WTC11 (cell line): ENCODE measurements at regions not wholly inside any gene's neighbourhood (a gene's known extent, or its start where the extent isn't known, plus 50 kb on each side); places are given as distances from the start of the nearest gene placed in this dataset.

Source experiments
- ATAC-seq: fragments of 200-7000 bp; cut with Tn5 transposase; 2 replicates; pipeline ENCODE4 v1.10.0; 2021; ENCODE audit warnings: mild to moderate bottlenecking, moderate library complexity
- CTCF ChIA-PET: fragments of 300-600 bp; sonication (Branson Sonifier 250); formaldehyde crosslinking; loops from one replicate; lab custom pipeline; 2021; ENCODE audit warnings: antibody characterized with exemption; lab: Charles Lee
- POLR2A ChIA-PET: fragments of 350-600 bp; sonication (Branson Sonifier 250); formaldehyde crosslinking; loops from one replicate; lab custom pipeline; 2021; ENCODE audit warnings: antibody characterized with exemption; lab: Charles Lee
- DNase-seq: peaks from one replicate; pipeline ENCODE4 v3.0.0; 2021; ENCODE audit warnings: low spot score
- H3K27ac Mint-ChIP-seq: 2 replicates; pipeline ENCODE4 v1.8.0; 2021; ENCODE audit warnings: mixed read lengths
- H3K27me3 Mint-ChIP-seq: 2 replicates; pipeline ENCODE4 v1.8.0; 2021; ENCODE audit warnings: low read depth, mild to moderate bottlenecking, moderate library complexity, mixed read lengths
- H3K36me3 Mint-ChIP-seq: 2 replicates; pipeline ENCODE4 v1.8.0; 2021; ENCODE audit warnings: mixed read lengths
- H3K4me1 Mint-ChIP-seq: 2 replicates; pipeline ENCODE4 v1.8.0; 2022; ENCODE audit warnings: mixed read lengths
- H3K4me3 Mint-ChIP-seq: 2 replicates; pipeline ENCODE4 v1.8.0; 2021; ENCODE audit warnings: mild to moderate bottlenecking, moderate library complexity, mixed read lengths
- H3K9me3 Mint-ChIP-seq: 2 replicates; pipeline ENCODE4 v1.8.0; 2021; ENCODE audit warnings: mixed read lengths
- AR ChIP-seq: fragments of 250-450 bp; sonication (Bioruptor Pico); IDR thresholded peaks from 2 replicates; pipeline ENCODE4 v1.9.0; 2021; ENCODE audit warnings: mild to moderate bottlenecking
- ARID4B ChIP-seq: sonication (generic); formaldehyde crosslinking; IDR thresholded peaks from 2 replicates; pipeline ENCODE4 v1.8.0; 2023; ENCODE audit warnings: missing genetic modification reagents, mild to moderate bottlenecking, borderline replicate concordance
- ATF1 ChIP-seq: sonication (generic); formaldehyde crosslinking; IDR thresholded peaks from 2 replicates; pipeline ENCODE4 v1.8.1; 2023; ENCODE audit warnings: mild to moderate bottlenecking, moderate library complexity, missing genetic modification reagents
- ESRRA ChIP-seq: sonication (generic); formaldehyde crosslinking; IDR thresholded peaks from 2 replicates; pipeline ENCODE4 v1.8.1; 2022; ENCODE audit warnings: mild to moderate bottlenecking, missing genetic modification reagents, borderline replicate concordance
- ETV6 ChIP-seq: sonication (generic); formaldehyde crosslinking; IDR thresholded peaks from 2 replicates; pipeline ENCODE4 v1.8.1; 2022; ENCODE audit warnings: mild to moderate bottlenecking, missing genetic modification reagents
- FOXJ3 ChIP-seq: sonication (generic); formaldehyde crosslinking; IDR thresholded peaks from 2 replicates; pipeline ENCODE4 v1.9.0; 2021; ENCODE audit warnings: missing genetic modification reagents, mild to moderate bottlenecking, borderline replicate concordance
- FOXP1 ChIP-seq: sonication (generic); formaldehyde crosslinking; IDR thresholded peaks from 2 replicates; pipeline ENCODE4 v1.8.0; 2022; ENCODE audit warnings: missing genetic modification reagents, mild to moderate bottlenecking, moderate library complexity, borderline replicate concordance
- HMGXB4 ChIP-seq: sonication (generic); formaldehyde crosslinking; IDR thresholded peaks from 2 replicates; pipeline ENCODE4 v1.8.1; 2023; ENCODE audit warnings: mild to moderate bottlenecking, moderate library complexity, missing genetic modification reagents
- IRF1 ChIP-seq: sonication (generic); formaldehyde crosslinking; IDR thresholded peaks from 2 replicates; pipeline ENCODE4 v1.8.0; 2023; ENCODE audit warnings: missing genetic modification reagents
- IRF2 ChIP-seq: sonication (generic); formaldehyde crosslinking; IDR thresholded peaks from 2 replicates; pipeline ENCODE4 v1.8.0; 2022; ENCODE audit warnings: low read depth, missing genetic modification reagents, borderline replicate concordance
- MAX ChIP-seq: sonication (generic); formaldehyde crosslinking; IDR thresholded peaks from 2 replicates; pipeline ENCODE4 v1.8.0; 2022; ENCODE audit warnings: mild to moderate bottlenecking, missing genetic modification reagents
- NFATC4 ChIP-seq: fragments of 250-450 bp; sonication (Bioruptor Pico); IDR thresholded peaks from 2 replicates; pipeline ENCODE4 v1.9.0; 2021; ENCODE audit warnings: mild to moderate bottlenecking
- OVOL2 ChIP-seq: fragments of 250-450 bp; sonication (Bioruptor Pico); IDR thresholded peaks from 2 replicates; pipeline ENCODE4 v1.9.0; 2021; ENCODE audit warnings: mild to moderate bottlenecking, borderline replicate concordance
- SMAD4 ChIP-seq: sonication (generic); formaldehyde crosslinking; IDR thresholded peaks from 2 replicates; pipeline ENCODE4 v1.8.0; 2022; ENCODE audit warnings: mild to moderate bottlenecking, missing genetic modification reagents
- SP1 ChIP-seq: sonication (generic); formaldehyde crosslinking; conservative IDR thresholded peaks from 2 replicates; pipeline ENCODE4 v1.8.1; 2022; ENCODE audit warnings: missing genetic modification reagents
- ZNF317 ChIP-seq: sonication (generic); formaldehyde crosslinking; IDR thresholded peaks from 2 replicates; pipeline ENCODE4 v1.8.1; 2023; ENCODE audit warnings: low read depth, mild to moderate bottlenecking, moderate library complexity, missing genetic modification reagents, borderline replicate concordance
- ZNF532 ChIP-seq: fragments of 250-450 bp; sonication (Bioruptor Pico); IDR thresholded peaks from 2 replicates; pipeline ENCODE4 v1.9.0; 2021; ENCODE audit warnings: mild to moderate bottlenecking, borderline replicate concordance

- Mint-ChIP-seq H3K4me1 (no peaks in the 10 kb centered on the region), H3K27me3 (no peaks in the 10 kb centered on the region), H3K9me3 (peaks cover 14% of the 10 kb centered on the region), H3K27ac (no peak overlapping the region; the same call in 1 of the 2 replicates), H3K36me3 (no peaks in the 10 kb centered on the region), H3K4me3 (no peak overlapping the region)
- no peak for DNase-seq
- no peak for ATAC-seq
- ChIA-PET CTCF (interaction anchor here (0.6 kb wide), 1 partner anchor 53 kb away, joined by 4 read pairs; no protein-coding TSS in a partner anchor), POLR2A (no interaction called here)
- TF ChIP-seq ESRRA (peak; percentile 91; the same call in 1 of the 2 replicates), NFATC4 (CRISPR knock-in tag) (no peak)
Measured at GRCh38 chr2:239476029-239476756, 75.4 kb upstream of the HDAC4 start.

- Mint-ChIP-seq H3K36me3 (no peaks in the 10 kb centered on the region), H3K9me3 (peaks cover 19% of the 10 kb centered on the region), H3K4me3 (no peak overlapping the region), H3K27ac (no peak overlapping the region), H3K27me3 (no peaks in the 10 kb centered on the region), H3K4me1 (no peaks in the 10 kb centered on the region)
- ATAC-seq, result no peak
- DNase-seq, result no peak
- POLR2A ChIA-PET, result no interaction called here
- CTCF ChIA-PET, result interaction anchor here (0.6 kb wide), 1 partner anchor 52 kb away, joined by 4 read pairs; no protein-coding TSS in a partner anchor
- TF ChIP-seq FOXJ3 (CRISPR knock-in tag), result no peak
- no peak for TF ChIP-seq IRF1 (CRISPR knock-in tag)
- no peak for TF ChIP-seq ZNF532 (CRISPR knock-in tag)
- no peak for TF ChIP-seq AR (CRISPR knock-in tag)
- no peak for TF ChIP-seq SP1 (CRISPR knock-in tag)
- no peak for TF ChIP-seq ZNF317
- TF ChIP-seq ATF1 (CRISPR knock-in tag), result no peak
- TF ChIP-seq MAX (CRISPR knock-in tag), result no peak
- TF ChIP-seq HMGXB4 (CRISPR knock-in tag), result no peak
- no peak for TF ChIP-seq ARID4B (CRISPR knock-in tag)
- no peak for TF ChIP-seq FOXP1 (CRISPR knock-in tag)
- no peak for TF ChIP-seq OVOL2 (CRISPR knock-in tag)
- no peak for TF ChIP-seq ETV6 (CRISPR knock-in tag)
- TF ChIP-seq SMAD4 (CRISPR knock-in tag), result no peak
- no peak for TF ChIP-seq IRF2 (CRISPR knock-in tag)
Measured at GRCh38 chr2:239475161-239476028, 74.6 kb upstream of the HDAC4 start.
